A673 (cell line): ENCODE measurements at regions not wholly inside any gene's neighbourhood (a gene's known extent, or its start where the extent isn't known, plus 50 kb on each side); places are given as distances from the start of the nearest gene placed in this dataset.

ENCODE experiments used
- EZH2 ChIP-seq: fragments of 200-600 bp; sonication (generic); IDR thresholded peaks from 2 replicates; pipeline ENCODE4 v1.6.1; 2017; ENCODE audit warnings: borderline replicate concordance, low read depth, mild to moderate bottlenecking, mixed read lengths, antibody characterized with exemption, low read length; ENCODE audit not compliant: poor library complexity, severe bottlenecking
- TF ChIP-seq, protein P1 (sequence below): fragments of 300-800, 200-600 bp; sonication (generic); conservative IDR thresholded peaks from 2 replicates; pipeline ENCODE4 v1.5.1; 2017; ENCODE audit warnings: low read depth, mild to moderate bottlenecking, antibody characterized with exemption, low read length, moderate library complexity, mixed read lengths

DNA sequence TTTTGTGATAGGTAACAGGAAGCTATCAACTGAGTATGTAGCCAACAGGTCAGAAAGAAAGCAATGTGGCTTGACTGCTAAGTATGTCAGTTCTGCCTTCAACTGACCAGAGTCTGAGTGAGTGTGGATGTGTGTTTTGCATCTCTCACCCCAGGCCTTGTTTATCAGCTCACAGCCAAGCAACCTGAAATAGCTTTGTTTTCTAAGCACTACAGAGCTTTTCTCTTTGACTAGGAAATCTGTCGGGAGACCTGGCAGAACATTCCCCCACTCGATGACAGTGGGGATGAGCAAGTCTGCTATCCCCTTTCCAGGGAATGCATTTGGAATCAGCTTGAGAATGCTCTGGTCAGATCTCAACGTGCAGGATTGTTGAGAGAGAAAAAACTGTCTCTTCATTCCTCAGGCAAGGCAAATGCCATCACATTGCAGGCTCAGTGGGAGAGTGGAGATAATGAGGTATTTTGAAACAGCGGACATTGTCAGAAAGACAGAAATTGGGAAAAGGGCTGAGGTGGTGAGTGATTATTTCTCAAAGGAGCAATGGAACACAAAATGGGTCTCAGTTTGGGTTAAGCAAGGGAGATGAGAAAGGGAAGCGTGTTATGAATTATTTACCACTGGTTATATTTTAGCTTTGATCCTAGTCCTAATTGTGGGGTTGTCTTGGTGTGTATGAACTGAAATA is 233.8 kb upstream of the PIK3C3 start:
- no peak for TF ChIP-seq EZH2
- TF ChIP-seq, protein P1, sequence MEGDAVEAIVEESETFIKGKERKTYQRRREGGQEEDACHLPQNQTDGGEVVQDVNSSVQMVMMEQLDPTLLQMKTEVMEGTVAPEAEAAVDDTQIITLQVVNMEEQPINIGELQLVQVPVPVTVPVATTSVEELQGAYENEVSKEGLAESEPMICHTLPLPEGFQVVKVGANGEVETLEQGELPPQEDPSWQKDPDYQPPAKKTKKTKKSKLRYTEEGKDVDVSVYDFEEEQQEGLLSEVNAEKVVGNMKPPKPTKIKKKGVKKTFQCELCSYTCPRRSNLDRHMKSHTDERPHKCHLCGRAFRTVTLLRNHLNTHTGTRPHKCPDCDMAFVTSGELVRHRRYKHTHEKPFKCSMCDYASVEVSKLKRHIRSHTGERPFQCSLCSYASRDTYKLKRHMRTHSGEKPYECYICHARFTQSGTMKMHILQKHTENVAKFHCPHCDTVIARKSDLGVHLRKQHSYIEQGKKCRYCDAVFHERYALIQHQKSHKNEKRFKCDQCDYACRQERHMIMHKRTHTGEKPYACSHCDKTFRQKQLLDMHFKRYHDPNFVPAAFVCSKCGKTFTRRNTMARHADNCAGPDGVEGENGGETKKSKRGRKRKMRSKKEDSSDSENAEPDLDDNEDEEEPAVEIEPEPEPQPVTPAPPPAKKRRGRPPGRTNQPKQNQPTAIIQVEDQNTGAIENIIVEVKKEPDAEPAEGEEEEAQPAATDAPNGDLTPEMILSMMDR, result no peak
